ENCODE measurements at regions not wholly inside any gene's neighbourhood (a gene's known extent, or its start where the extent isn't known, plus 50 kb on each side); places are given as distances from the start of the nearest gene placed in this dataset.

- no peak overlapping the region for H3K4me3 ChIP-seq
- intact Hi-C loops (cut with DNase I), result no loop called here
- ATAC-seq (no peak), DNase-seq (no peak)
- no peak for TF ChIP-seq CTCF (IDR thresholded peaks at IDR 0.05)
- 67 to 72% (median 68%) methylated on average over 5 of the region's 5 CpGs for WGBS, 3 donors
- H3K36me3 ChIP-seq (ENCODE audit: insufficient read depth in 1 of 2, low read depth in 1 of 2), result no peaks in the 10 kb centered on the region
- H3K9me3 ChIP-seq, result no peaks in the 10 kb centered on the region
- H3K4me1 ChIP-seq, result no peaks in the 10 kb centered on the region
- no peak overlapping the region for H3K27ac ChIP-seq
- peaks cover 0 to 3% (median 0%) of the 10 kb centered on the region in 3 donors for H3K27me3 ChIP-seq (ENCODE audit: insufficient read depth in 3 of 3, low read length in 2 of 3)
Measured at GRCh38 chr20:22985239-22985778, 49.8 kb upstream of the SSTR4 start.

Measured in psoas muscle (tissue), 7 donors.